ENCODE measurements at regions not wholly inside any gene's neighbourhood (a gene's known extent, or its start where the extent isn't known, plus 50 kb on each side); places are given as distances from the start of the nearest gene placed in this dataset.

GRCh38 chr10:123409426-123409825, 255.2 kb downstream of the BUB3 start:
- no peaks in the 10 kb centered on the region for H3K36me3 ChIP-seq (ENCODE audit: control insufficient read depth in 2 of 3, insufficient read depth in 3 of 3, low read length in 3 of 3)
- H3K4me3 ChIP-seq (ENCODE audit: low read length), result no peak overlapping the region
- peaks cover 0 to 10% (median 0%) of the 10 kb centered on the region in 3 experiments for H3K9me3 ChIP-seq (ENCODE audit: control insufficient read depth in 2 of 3, low read length in 3 of 3)
- ChIA-PET POLR2A (no interaction called here), CTCF (no interaction called here)
- ATAC-seq (no peak), DNase-seq (no peak)
- intact Hi-C loops (cut with micrococcal nuclease), result no loop called here
- Mint-ChIP-seq H3K27me3 (peaks cover 2 to 42% (median 8%) of the 10 kb centered on the region in 5 donors), H3K27ac (no peak overlapping the region), H3K4me3 (no peak overlapping the region), H3K4me1 (no peaks in the 10 kb centered on the region), H3K36me3 (peaks cover 0 to 7% (median 5%) of the 10 kb centered on the region in 5 donors), H3K9me3 (peaks cover 3 to 17% (median 11%) of the 10 kb centered on the region in 11 donors)
- no peaks in the 10 kb centered on the region for H3K4me1 ChIP-seq (ENCODE audit: control insufficient read depth in 2 of 2, insufficient read depth in 2 of 2, low read length in 2 of 2)
- H3K27ac ChIP-seq (ENCODE audit: low read depth, low read length), result no peak overlapping the region
- H3K27me3 ChIP-seq (ENCODE audit: control insufficient read depth in 2 of 2, insufficient read depth in 2 of 2, low read length in 2 of 2), result no peaks in the 10 kb centered on the region

GRCh38 chr10:123409884-123410283, 255.7 kb downstream of the BUB3 start:
- CTCF ChIA-PET, result no interaction called here
- no peaks in the 10 kb centered on the region for H3K4me1 ChIP-seq (ENCODE audit: control insufficient read depth in 2 of 2, insufficient read depth in 2 of 2, low read length in 2 of 2)
- no peak for ATAC-seq

GRCh38 chr10:123413353-123413752, 252.8 kb upstream of the GPR26 start:
- Mint-ChIP-seq H3K27ac (no peak overlapping the region), H3K4me3 (no peak overlapping the region), H3K27me3 (peaks cover 2 to 28% (median 13%) of the 10 kb centered on the region in 5 donors), H3K9me3 (peaks cover 0 to 4% (median 0%) of the 10 kb centered on the region in 11 donors), H3K4me1 (no peaks in the 10 kb centered on the region), H3K36me3 (no peaks in the 10 kb centered on the region)
- intact Hi-C loops (cut with micrococcal nuclease), result no loop called here
- Histone ChIP-seq H3K9me3 (ENCODE audit: control insufficient read depth in 2 of 3, low read length in 3 of 3) (no peaks in the 10 kb centered on the region), H3K4me3 (ENCODE audit: low read length) (no peak overlapping the region), H3K36me3 (ENCODE audit: control insufficient read depth in 2 of 3, insufficient read depth in 3 of 3, low read length in 3 of 3) (no peaks in the 10 kb centered on the region), H3K27ac (ENCODE audit: low read depth, low read length) (no peak overlapping the region), H3K4me1 (ENCODE audit: control insufficient read depth in 2 of 2, insufficient read depth in 2 of 2, low read length in 2 of 2) (no peaks in the 10 kb centered on the region), H3K27me3 (ENCODE audit: control insufficient read depth in 2 of 2, insufficient read depth in 2 of 2, low read length in 2 of 2) (no peaks in the 10 kb centered on the region)
- ATAC-seq (no peak), DNase-seq (no peak)
- ChIA-PET CTCF (no interaction called here), POLR2A (no interaction called here)

More at GRCh38 chr10:123409884-123410283, 255.7 kb downstream of the BUB3 start:
- Histone ChIP-seq H3K4me3 (ENCODE audit: low read length) (no peak overlapping the region), H3K27ac (ENCODE audit: low read depth, low read length) (no peak overlapping the region), H3K36me3 (ENCODE audit: control insufficient read depth in 2 of 3, insufficient read depth in 3 of 3, low read length in 3 of 3) (no peaks in the 10 kb centered on the region), H3K27me3 (ENCODE audit: control insufficient read depth in 2 of 2, insufficient read depth in 2 of 2, low read length in 2 of 2) (no peaks in the 10 kb centered on the region), H3K9me3 (ENCODE audit: control insufficient read depth in 2 of 3, low read length in 3 of 3) (peaks cover 0 to 6% (median 0%) of the 10 kb centered on the region in 3 experiments)
- peaks cover 2 to 42% (median 5%) of the 10 kb centered on the region in 5 donors for H3K27me3 Mint-ChIP-seq
- POLR2A ChIA-PET, result no interaction called here
- H3K36me3 Mint-ChIP-seq, result peaks cover 0 to 5% (median 4%) of the 10 kb centered on the region in 5 donors
- no peak overlapping the region for H3K27ac Mint-ChIP-seq
- no peak for DNase-seq
- H3K4me3 Mint-ChIP-seq, result no peak overlapping the region
- peaks cover 0 to 12% (median 8%) of the 10 kb centered on the region in 11 donors for H3K9me3 Mint-ChIP-seq
- intact Hi-C loops (cut with micrococcal nuclease), result no loop called here
- no peaks in the 10 kb centered on the region for H3K4me1 Mint-ChIP-seq

- intact Hi-C loops (cut with micrococcal nuclease), result no loop called here
- Histone ChIP-seq H3K36me3 (ENCODE audit: control insufficient read depth in 2 of 3, insufficient read depth in 3 of 3, low read length in 3 of 3) (no peaks in the 10 kb centered on the region), H3K4me1 (ENCODE audit: control insufficient read depth in 2 of 2, insufficient read depth in 2 of 2, low read length in 2 of 2) (no peaks in the 10 kb centered on the region), H3K9me3 (ENCODE audit: control insufficient read depth in 2 of 3, low read length in 3 of 3) (no peaks in the 10 kb centered on the region), H3K27me3 (ENCODE audit: control insufficient read depth in 2 of 2, insufficient read depth in 2 of 2, low read length in 2 of 2) (no peaks in the 10 kb centered on the region), H3K4me3 (ENCODE audit: low read length) (no peak overlapping the region), H3K27ac (ENCODE audit: low read depth, low read length) (no peak overlapping the region)
- ChIA-PET POLR2A (no interaction called here), CTCF (no interaction called here)
- no peak for ATAC-seq
- Mint-ChIP-seq H3K9me3 (peaks cover 0 to 6% (median 0%) of the 10 kb centered on the region in 11 donors), H3K27me3 (peaks cover 0 to 22% (median 12%) of the 10 kb centered on the region in 5 donors), H3K36me3 (no peaks in the 10 kb centered on the region), H3K4me1 (no peaks in the 10 kb centered on the region), H3K4me3 (no peak overlapping the region), H3K27ac (no peak overlapping the region)
- no peak for DNase-seq
These were observed 250.6 kb upstream of the GPR26 start for GRCh38 chr10:123415523-123415922.

- Histone ChIP-seq H3K4me3 (ENCODE audit: low read length) (no peak overlapping the region), H3K36me3 (ENCODE audit: control insufficient read depth in 2 of 3, insufficient read depth in 3 of 3, low read length in 3 of 3) (no peaks in the 10 kb centered on the region), H3K27ac (ENCODE audit: low read depth, low read length) (no peak overlapping the region), H3K27me3 (ENCODE audit: control insufficient read depth in 2 of 2, insufficient read depth in 2 of 2, low read length in 2 of 2) (no peaks in the 10 kb centered on the region), H3K9me3 (ENCODE audit: control insufficient read depth in 2 of 3, low read length in 3 of 3) (no peaks in the 10 kb centered on the region), H3K4me1 (ENCODE audit: control insufficient read depth in 2 of 2, insufficient read depth in 2 of 2, low read length in 2 of 2) (no peaks in the 10 kb centered on the region)
- Mint-ChIP-seq H3K9me3 (peaks cover 0 to 6% (median 0%) of the 10 kb centered on the region in 11 donors), H3K27ac (no peak overlapping the region), H3K4me1 (no peaks in the 10 kb centered on the region), H3K36me3 (no peaks in the 10 kb centered on the region), H3K4me3 (no peak overlapping the region), H3K27me3 (peaks cover 0 to 22% (median 12%) of the 10 kb centered on the region in 5 donors)
- ATAC-seq (no peak), DNase-seq (no peak)
- CTCF ChIA-PET, result interaction anchor here (0.6 kb wide), 1 partner anchor 36 kb away, joined by 3 read pairs; no protein-coding TSS in a partner anchor
- intact Hi-C loops (cut with micrococcal nuclease), result no loop called here
- POLR2A ChIA-PET, result interaction anchor here (0.6 kb wide), 1 partner anchor 192 kb away, joined by 4 read pairs; no protein-coding TSS in a partner anchor
These were observed 248.7 kb upstream of the GPR26 start for GRCh38 chr10:123417414-123417813.

- H3K9me3 Mint-ChIP-seq, result peaks cover 0 to 6% (median 0%) of the 10 kb centered on the region in 11 donors
- Histone ChIP-seq H3K27ac (ENCODE audit: low read depth, low read length) (no peak overlapping the region), H3K27me3 (ENCODE audit: control insufficient read depth in 2 of 2, insufficient read depth in 2 of 2, low read length in 2 of 2) (no peaks in the 10 kb centered on the region), H3K36me3 (ENCODE audit: control insufficient read depth in 2 of 3, insufficient read depth in 3 of 3, low read length in 3 of 3) (no peaks in the 10 kb centered on the region), H3K4me3 (ENCODE audit: low read length) (no peak overlapping the region), H3K4me1 (ENCODE audit: control insufficient read depth in 2 of 2, insufficient read depth in 2 of 2, low read length in 2 of 2) (no peaks in the 10 kb centered on the region), H3K9me3 (ENCODE audit: control insufficient read depth in 2 of 3, low read length in 3 of 3) (no peaks in the 10 kb centered on the region)
- ATAC-seq (no peak), DNase-seq (no peak)
- H3K36me3 Mint-ChIP-seq, result peaks cover 0 to 6% (median 0%) of the 10 kb centered on the region in 5 donors
- peaks cover 0 to 37% (median 23%) of the 10 kb centered on the region in 5 donors for H3K27me3 Mint-ChIP-seq
- ChIA-PET CTCF (no interaction called here), POLR2A (no interaction called here)
- H3K27ac Mint-ChIP-seq, result no peak overlapping the region
- H3K4me3 Mint-ChIP-seq, result no peak overlapping the region
- H3K4me1 Mint-ChIP-seq, result no peaks in the 10 kb centered on the region
- intact Hi-C loops (cut with micrococcal nuclease), result no loop called here
These were observed 244.7 kb upstream of the GPR26 start for GRCh38 chr10:123421461-123421860.

- ChIA-PET CTCF (no interaction called here), POLR2A (no interaction called here)
- DNase-seq (no peak), ATAC-seq (no peak)
- intact Hi-C loops (cut with micrococcal nuclease), result no loop called here
- Histone ChIP-seq H3K9me3 (ENCODE audit: control insufficient read depth in 2 of 3, low read length in 3 of 3) (no peaks in the 10 kb centered on the region), H3K4me1 (ENCODE audit: control insufficient read depth in 2 of 2, insufficient read depth in 2 of 2, low read length in 2 of 2) (no peaks in the 10 kb centered on the region), H3K4me3 (ENCODE audit: low read length) (no peak overlapping the region), H3K27me3 (ENCODE audit: control insufficient read depth in 2 of 2, insufficient read depth in 2 of 2, low read length in 2 of 2) (no peaks in the 10 kb centered on the region), H3K36me3 (ENCODE audit: control insufficient read depth in 2 of 3, insufficient read depth in 3 of 3, low read length in 3 of 3) (no peaks in the 10 kb centered on the region), H3K27ac (ENCODE audit: low read depth, low read length) (no peak overlapping the region)
- Mint-ChIP-seq H3K9me3 (peaks cover 0 to 6% (median 0%) of the 10 kb centered on the region in 11 donors), H3K27ac (no peak overlapping the region), H3K4me1 (no peaks in the 10 kb centered on the region), H3K27me3 (peaks cover 0 to 42% (median 29%) of the 10 kb centered on the region in 5 donors), H3K4me3 (no peak overlapping the region), H3K36me3 (peaks cover 0 to 6% (median 0%) of the 10 kb centered on the region in 5 donors)
These were observed 243.9 kb upstream of the GPR26 start for GRCh38 chr10:123422261-123422660.

Data from naive thymus-derived CD4-positive, alpha-beta T cell (primary cell).